ENCODE measurements at regions not wholly inside any gene's neighbourhood (a gene's known extent, or its start where the extent isn't known, plus 50 kb on each side); places are given as distances from the start of the nearest gene placed in this dataset.

DNA sequence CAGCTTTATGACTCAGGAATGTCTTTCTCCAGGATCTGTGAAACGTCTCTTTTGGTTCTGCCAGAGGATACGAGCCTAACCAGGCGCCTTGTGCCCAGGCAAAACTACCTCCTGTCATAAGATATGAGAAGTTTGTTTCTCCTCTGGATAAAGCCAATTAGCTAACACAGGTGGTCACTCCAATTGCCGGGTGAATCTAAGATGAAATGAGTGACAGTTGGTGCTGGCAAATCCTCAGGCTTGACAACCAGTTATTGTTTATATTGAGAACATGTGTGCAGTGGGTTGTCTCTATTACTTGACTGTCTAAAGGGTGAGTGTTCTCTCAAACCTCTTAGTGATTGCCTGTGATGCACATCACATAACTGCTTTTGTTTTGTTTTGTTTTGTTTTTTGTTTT is 449.1 kb downstream of the XPNPEP1 start:
- no peak overlapping the region for H3K27ac ChIP-seq
- no peak for DNase-seq
- no peaks in the 10 kb centered on the region for H3K4me1 ChIP-seq (replicated peaks; ENCODE audit: insufficient read depth)
- no peaks in the 10 kb centered on the region for H3F3A ChIP-seq (ENCODE audit: insufficient read depth, low read depth)
- ChIA-PET CTCF (no interaction called here), POLR2A (ENCODE audit: unreplicated experiment) (no interaction called here)
- no TSS peak for BruUV-seq (replicated peaks)
- no peak overlapping the region for H3K4me3 ChIP-seq
- no peaks in the 10 kb centered on the region for H4K20me1 ChIP-seq (ENCODE audit: insufficient read depth)
- H3K9me2 ChIP-seq (ENCODE audit: insufficient read depth): no peaks in the 10 kb centered on the region
- H3K79me2 ChIP-seq (ENCODE audit: low read depth): no peaks in the 10 kb centered on the region
- H2AFZ ChIP-seq: no peak overlapping the region
- H3K36me3 ChIP-seq (ENCODE audit: low read depth): no peaks in the 10 kb centered on the region
- TF ChIP-seq, protein P1, sequence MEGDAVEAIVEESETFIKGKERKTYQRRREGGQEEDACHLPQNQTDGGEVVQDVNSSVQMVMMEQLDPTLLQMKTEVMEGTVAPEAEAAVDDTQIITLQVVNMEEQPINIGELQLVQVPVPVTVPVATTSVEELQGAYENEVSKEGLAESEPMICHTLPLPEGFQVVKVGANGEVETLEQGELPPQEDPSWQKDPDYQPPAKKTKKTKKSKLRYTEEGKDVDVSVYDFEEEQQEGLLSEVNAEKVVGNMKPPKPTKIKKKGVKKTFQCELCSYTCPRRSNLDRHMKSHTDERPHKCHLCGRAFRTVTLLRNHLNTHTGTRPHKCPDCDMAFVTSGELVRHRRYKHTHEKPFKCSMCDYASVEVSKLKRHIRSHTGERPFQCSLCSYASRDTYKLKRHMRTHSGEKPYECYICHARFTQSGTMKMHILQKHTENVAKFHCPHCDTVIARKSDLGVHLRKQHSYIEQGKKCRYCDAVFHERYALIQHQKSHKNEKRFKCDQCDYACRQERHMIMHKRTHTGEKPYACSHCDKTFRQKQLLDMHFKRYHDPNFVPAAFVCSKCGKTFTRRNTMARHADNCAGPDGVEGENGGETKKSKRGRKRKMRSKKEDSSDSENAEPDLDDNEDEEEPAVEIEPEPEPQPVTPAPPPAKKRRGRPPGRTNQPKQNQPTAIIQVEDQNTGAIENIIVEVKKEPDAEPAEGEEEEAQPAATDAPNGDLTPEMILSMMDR (conservative IDR thresholded peaks at IDR 0.05): no peak
- TF ChIP-seq EZH2 (IDR thresholded peaks at IDR 0.05; ENCODE audit: low read depth): no peak
- intact Hi-C loops (cut with micrococcal nuclease; ENCODE audit: unreplicated experiment): no loop called here
- H3K4me2 ChIP-seq: no peak overlapping the region
- H3K9me3 ChIP-seq (ENCODE audit: insufficient read depth, low read depth): no peaks in the 10 kb centered on the region
- H3K27me3 ChIP-seq (ENCODE audit: insufficient read depth, low read depth): no peaks in the 10 kb centered on the region; the same call in 1 of the 2 replicates

- BruUV-seq (replicated peaks): no TSS peak
- H3K4me3 ChIP-seq: no peak overlapping the region
Observed at GRCh38 chr10:109467551-109467950, 455.8 kb downstream of the XPNPEP1 start.

GRCh38 chr10:109464949-109465348 is 458.4 kb downstream of the XPNPEP1 start:
- H3F3A ChIP-seq (ENCODE audit: insufficient read depth, low read depth): no peaks in the 10 kb centered on the region
- intact Hi-C loops (cut with micrococcal nuclease; ENCODE audit: unreplicated experiment): no loop called here
- no peak overlapping the region for H3K27ac ChIP-seq
- no peaks in the 10 kb centered on the region for H3K36me3 ChIP-seq (ENCODE audit: low read depth)
- no peak for DNase-seq
- H4K20me1 ChIP-seq (ENCODE audit: insufficient read depth): no peaks in the 10 kb centered on the region
- H3K4me3 ChIP-seq: no peak overlapping the region
- no peak overlapping the region for H2AFZ ChIP-seq
- H3K79me2 ChIP-seq (ENCODE audit: low read depth): no peaks in the 10 kb centered on the region
- POLR2A ChIA-PET (ENCODE audit: unreplicated experiment): no interaction called here
- CTCF ChIA-PET: no interaction called here
- no peak overlapping the region for H3K4me2 ChIP-seq
- BruUV-seq (replicated peaks): no TSS peak
- H3K4me1 ChIP-seq (replicated peaks; ENCODE audit: insufficient read depth): no peaks in the 10 kb centered on the region
- H3K9me3 ChIP-seq (ENCODE audit: insufficient read depth, low read depth): no peaks in the 10 kb centered on the region
- no peaks in the 10 kb centered on the region for H3K9me2 ChIP-seq (ENCODE audit: insufficient read depth)
- no peak for TF ChIP-seq EZH2 (IDR thresholded peaks at IDR 0.05; ENCODE audit: low read depth)
- TF ChIP-seq, protein P1 (conservative IDR thresholded peaks at IDR 0.05): no peak
- no peaks in the 10 kb centered on the region for H3K27me3 ChIP-seq (ENCODE audit: insufficient read depth, low read depth)

More at GRCh38 chr10:109467551-109467950, 455.8 kb downstream of the XPNPEP1 start:
- Histone ChIP-seq H3K4me2 (no peak overlapping the region), H3K79me2 (ENCODE audit: low read depth) (no peaks in the 10 kb centered on the region), H3K36me3 (ENCODE audit: low read depth) (no peaks in the 10 kb centered on the region), H3K9me2 (ENCODE audit: insufficient read depth) (no peaks in the 10 kb centered on the region), H3K27ac (no peak overlapping the region), H4K20me1 (ENCODE audit: insufficient read depth) (no peaks in the 10 kb centered on the region), H2AFZ (no peak overlapping the region), H3K4me1 (replicated peaks; ENCODE audit: insufficient read depth) (no peaks in the 10 kb centered on the region), H3K9me3 (ENCODE audit: insufficient read depth, low read depth) (no peaks in the 10 kb centered on the region), H3K27me3 (ENCODE audit: insufficient read depth, low read depth) (no peaks in the 10 kb centered on the region), H3F3A (ENCODE audit: insufficient read depth, low read depth) (no peaks in the 10 kb centered on the region)
- ChIA-PET CTCF (no interaction called here), POLR2A (ENCODE audit: unreplicated experiment) (no interaction called here)
- no peak for DNase-seq
- TF ChIP-seq EZH2 (IDR thresholded peaks at IDR 0.05; ENCODE audit: low read depth): no peak
- TF ChIP-seq, protein P1 (conservative IDR thresholded peaks at IDR 0.05): no peak
- intact Hi-C loops (cut with micrococcal nuclease; ENCODE audit: unreplicated experiment): no loop called here

All from PC-9 (cell line).